ES-I3 (cell line): ENCODE measurements at regions not wholly inside any gene's neighbourhood (a gene's known extent, or its start where the extent isn't known, plus 50 kb on each side); places are given as distances from the start of the nearest gene placed in this dataset.

ENCODE experiments used
- H3K36me3 ChIP-seq: 2 replicates; pipeline ENCODE4 v1.6.1; 2013; ENCODE audit warnings: mild to moderate bottlenecking, low read length, control low read depth, moderate library complexity; ENCODE audit not compliant: insufficient read depth
- H3K4me1 ChIP-seq: 2 replicates; pipeline ENCODE4 v1.6.1; 2013; ENCODE audit warnings: mild to moderate bottlenecking, control low read depth, low read length; ENCODE audit not compliant: insufficient read depth
- H3K9ac ChIP-seq: 2 replicates; pipeline ENCODE4 v1.6.1; 2013; ENCODE audit warnings: low read depth, mild to moderate bottlenecking, low read length, moderate library complexity
- H3K9me3 ChIP-seq: 2 replicates; pipeline ENCODE4 v1.6.1; 2013; ENCODE audit warnings: mild to moderate bottlenecking, low read length, moderate library complexity; ENCODE audit not compliant: control insufficient read depth, insufficient read depth

DNA sequence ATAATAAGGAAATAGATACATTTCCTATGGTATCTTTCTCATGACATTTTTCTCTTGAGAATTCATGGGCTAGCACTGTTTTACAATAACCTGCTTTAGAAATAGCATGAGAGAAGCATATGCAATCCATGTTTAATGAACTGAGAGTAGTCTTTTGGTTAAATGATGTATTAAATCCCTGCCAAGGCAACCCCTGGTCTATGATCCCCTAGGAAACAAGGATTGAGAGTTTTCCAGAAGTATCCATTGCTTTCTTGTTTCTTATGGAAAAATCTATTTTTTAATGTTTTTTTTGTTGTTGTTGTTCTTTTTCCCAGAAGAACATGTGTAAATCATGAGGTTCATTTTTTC, 390.5 kb upstream of the HSF2 start:
- no peak overlapping the region for H3K9ac ChIP-seq
- H3K9me3 ChIP-seq = no peaks in the 10 kb centered on the region
- peaks cover 20% of the 10 kb centered on the region for H3K4me1 ChIP-seq
- no peaks in the 10 kb centered on the region for H3K36me3 ChIP-seq

DNA sequence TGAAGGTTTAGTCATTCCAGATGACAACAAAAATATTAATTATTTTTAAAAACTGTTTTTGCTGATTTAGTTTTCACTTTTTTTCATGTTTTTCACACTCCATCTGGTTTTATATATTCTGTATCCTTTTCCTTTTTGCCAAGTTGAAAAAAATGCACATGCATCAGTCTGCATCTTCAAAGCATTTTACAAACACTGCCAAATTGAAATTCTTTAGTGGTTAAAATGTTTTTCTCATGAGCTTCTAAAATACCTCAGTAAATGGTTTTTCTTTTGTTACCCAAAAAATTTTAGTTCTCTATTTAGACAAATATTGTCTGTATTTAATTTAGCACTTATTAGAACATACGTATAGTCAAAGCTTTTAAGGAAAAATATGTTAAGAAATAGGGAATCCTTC, 386.9 kb upstream of the HSF2 start:
- no peaks in the 10 kb centered on the region for H3K36me3 ChIP-seq
- H3K9me3 ChIP-seq = no peaks in the 10 kb centered on the region
- H3K4me1 ChIP-seq = peaks cover 13% of the 10 kb centered on the region
- H3K9ac ChIP-seq = no peak overlapping the region

DNA sequence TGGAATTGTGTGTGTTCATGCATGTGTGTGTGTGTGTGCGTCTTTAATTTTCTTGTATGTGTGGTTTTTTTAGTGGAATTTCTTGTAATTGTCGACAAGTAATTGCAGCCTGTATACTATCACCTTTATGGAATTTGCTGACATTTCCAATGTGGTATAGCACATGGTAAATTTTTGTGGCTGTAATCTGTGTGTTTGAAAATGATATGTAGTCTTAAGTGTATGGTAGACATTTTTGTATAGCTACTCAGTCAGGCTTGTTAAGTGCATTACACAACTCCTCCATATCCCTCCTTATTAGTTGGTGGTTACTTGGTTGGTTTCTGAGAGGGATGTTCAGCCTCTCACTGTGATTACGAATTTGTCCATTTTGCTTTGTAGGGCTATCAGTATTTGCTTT, 384.5 kb upstream of the HSF2 start:
- H3K9ac ChIP-seq = no peak overlapping the region
- H3K9me3 ChIP-seq = no peaks in the 10 kb centered on the region
- no peaks in the 10 kb centered on the region for H3K36me3 ChIP-seq
- H3K4me1 ChIP-seq = no peaks in the 10 kb centered on the region

DNA sequence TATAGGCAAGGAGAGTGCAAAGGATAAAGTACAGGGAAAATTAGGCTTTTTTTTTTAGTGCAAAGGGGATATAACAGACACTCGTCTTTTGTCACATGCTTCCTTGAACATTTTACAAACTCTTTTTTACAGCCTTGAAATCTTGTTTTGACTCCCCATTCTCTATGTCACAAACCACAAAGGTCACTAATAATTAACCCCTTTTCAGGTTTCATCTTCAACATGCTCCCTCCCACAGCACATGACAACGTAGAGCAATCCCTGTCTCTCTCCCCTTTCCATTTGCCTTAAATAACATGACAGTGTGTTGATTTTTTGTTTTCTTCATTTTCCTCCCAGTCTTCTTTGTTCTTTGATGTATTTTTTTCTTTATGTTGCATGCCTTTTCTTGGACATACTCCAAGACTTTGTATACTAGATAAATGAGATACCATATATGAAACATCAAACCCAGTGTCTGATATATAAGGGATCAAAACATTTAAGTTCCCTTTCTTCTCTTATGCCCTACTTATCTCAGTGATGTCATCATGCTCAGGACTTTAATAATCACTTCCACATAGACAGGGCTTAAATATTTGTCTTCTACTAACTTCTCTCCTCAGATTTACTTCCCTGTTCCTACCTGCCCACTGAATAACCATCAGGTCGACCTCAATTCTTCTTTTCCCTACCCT, 378.7 kb upstream of the HSF2 start:
- Histone ChIP-seq H3K36me3 (no peaks in the 10 kb centered on the region), H3K9ac (no peak overlapping the region), H3K9me3 (no peaks in the 10 kb centered on the region), H3K4me1 (no peaks in the 10 kb centered on the region)

DNA sequence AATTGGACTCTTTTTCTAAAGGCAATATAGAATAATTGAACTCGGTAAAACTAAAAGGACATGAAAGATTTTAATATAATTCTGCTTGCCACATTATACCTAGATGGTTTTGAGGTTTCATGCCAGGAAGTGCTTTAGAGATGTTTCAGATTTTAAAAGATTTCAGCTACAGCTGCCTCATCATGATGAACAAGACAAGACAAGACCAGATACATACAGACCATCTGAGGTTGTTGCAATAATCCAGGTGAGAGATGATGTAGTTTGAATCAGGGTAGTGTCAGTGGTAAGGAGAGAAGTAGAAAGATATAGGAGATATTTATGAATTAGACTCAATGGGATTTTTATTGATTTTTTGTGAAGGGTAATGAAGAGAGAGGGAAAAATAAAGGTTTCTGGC, 374.3 kb upstream of the HSF2 start:
- Histone ChIP-seq H3K36me3 (no peaks in the 10 kb centered on the region), H3K9me3 (no peaks in the 10 kb centered on the region), H3K9ac (no peak overlapping the region), H3K4me1 (no peaks in the 10 kb centered on the region)

DNA sequence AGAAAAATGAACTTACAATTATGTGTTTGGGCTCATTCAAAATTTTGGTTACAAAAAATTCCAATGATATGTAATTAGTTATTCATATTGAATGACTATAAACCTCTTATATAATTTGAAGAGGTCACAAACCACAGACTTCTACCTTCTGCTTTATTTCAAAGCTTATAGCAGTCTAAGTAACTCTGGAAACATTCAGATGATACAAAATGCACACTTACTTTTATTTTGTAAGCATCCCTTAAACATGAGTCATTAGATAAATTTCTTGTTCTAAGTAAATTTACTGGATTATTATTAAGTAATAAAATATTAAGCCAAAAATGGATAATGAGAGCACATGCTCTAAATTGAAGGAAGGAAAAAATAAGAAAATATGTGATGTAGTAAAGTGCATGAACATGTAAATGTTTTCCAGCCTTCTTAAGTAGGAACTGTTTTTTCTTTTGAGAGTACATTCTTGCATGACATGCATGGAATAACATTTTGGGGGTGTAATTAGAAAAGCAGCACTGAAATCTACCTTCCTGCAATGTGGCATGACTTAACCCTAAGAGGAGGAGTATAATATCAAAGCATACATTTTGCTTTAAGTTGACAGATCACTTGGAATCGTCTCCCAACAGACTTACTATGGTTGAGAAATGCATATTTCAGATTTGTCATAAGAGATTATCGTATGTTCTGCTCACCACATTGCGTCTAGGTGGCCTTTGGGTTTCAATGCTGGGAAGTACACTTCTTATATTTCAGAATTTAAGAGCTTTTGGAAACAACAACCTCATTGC, 372.7 kb upstream of the HSF2 start:
- H3K9me3 ChIP-seq = no peaks in the 10 kb centered on the region
- H3K9ac ChIP-seq = no peak overlapping the region

DNA sequence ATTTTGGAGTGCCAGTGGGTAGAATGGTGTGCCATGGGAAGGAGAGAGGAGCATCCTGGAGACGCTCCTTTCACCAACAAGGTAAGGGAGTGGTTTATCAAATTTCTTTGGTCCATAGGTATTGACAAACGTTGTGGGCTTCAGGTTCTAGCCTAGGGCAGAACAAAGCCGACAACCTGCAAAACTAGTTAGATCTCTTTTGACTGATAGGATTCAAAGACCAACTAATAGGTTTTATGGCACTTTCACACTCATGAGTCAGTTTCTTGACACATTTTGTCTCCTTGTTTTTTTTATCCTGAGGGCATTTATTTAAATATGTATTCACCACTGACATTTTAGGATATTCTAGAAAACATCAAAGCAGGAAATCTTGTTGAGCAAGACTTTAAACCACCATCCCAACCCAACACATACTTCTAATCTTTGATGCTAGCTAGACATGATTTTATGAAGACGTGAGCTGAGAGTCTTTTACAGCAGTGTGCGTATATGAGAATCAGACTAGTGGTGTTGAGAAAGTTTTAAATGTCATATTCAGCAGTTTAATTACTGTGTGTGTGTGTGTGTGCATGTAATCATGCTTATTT, 370.4 kb upstream of the HSF2 start:
- H3K9ac ChIP-seq = no peak overlapping the region
- H3K4me1 ChIP-seq = peaks cover 3% of the 10 kb centered on the region; the same call in 1 of the 2 replicates
- no peaks in the 10 kb centered on the region for H3K36me3 ChIP-seq
- H3K9me3 ChIP-seq = no peaks in the 10 kb centered on the region

More for the DNA sequence above, 372.7 kb upstream of the HSF2 start:
- no peaks in the 10 kb centered on the region for H3K36me3 ChIP-seq
- no peaks in the 10 kb centered on the region for H3K4me1 ChIP-seq

DNA sequence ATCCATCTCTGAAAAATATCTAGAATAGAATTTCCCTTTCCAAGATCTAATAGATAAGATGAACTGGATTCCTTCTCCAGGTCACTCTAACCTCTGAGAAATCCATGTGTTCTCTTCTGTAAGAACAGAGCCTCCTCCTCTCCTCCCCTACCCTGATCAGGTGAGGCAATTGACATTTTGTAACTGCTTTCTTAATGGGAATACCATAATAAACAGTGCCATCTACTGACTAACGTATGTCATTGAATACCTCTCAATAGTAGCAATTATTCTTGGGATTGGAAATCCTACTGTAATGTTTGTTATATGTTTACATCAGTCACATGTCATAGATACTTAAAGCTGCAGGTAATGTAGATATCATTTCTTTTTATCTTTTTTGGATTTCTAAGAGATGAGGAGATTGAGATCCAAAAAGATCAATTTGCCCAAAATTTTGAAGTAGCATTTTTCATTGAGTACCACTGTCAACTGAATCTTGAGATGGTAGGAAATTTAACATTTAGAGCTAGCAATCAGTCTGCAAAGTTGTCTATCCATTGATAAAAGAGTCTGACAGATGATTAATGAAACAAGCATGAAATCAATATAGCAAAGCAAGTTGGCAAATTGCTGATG, 365.8 kb upstream of the HSF2 start:
- peaks cover 3% of the 10 kb centered on the region; the same call in 1 of the 2 replicates for H3K4me1 ChIP-seq
- H3K9me3 ChIP-seq = no peaks in the 10 kb centered on the region
- H3K36me3 ChIP-seq = no peaks in the 10 kb centered on the region
- no peak overlapping the region for H3K9ac ChIP-seq

DNA sequence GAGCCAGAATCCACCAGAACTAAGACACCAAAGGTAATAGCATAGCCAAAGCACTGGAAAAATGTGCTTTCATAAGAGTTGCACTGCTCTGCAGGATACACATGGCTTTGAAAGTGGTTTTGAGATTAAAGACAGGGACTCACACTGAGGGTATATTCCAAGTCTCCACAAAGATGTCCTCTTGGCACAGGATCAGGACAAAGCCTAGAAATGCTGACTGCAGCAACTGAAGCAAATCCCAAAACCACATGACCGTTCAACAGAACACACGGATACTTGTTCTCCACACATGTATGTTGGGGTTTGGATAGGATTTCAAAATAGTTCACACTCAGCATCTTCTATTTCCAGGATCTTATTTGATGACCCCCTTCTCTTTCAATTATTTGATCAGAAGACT, 364.3 kb upstream of the HSF2 start:
- no peaks in the 10 kb centered on the region for H3K36me3 ChIP-seq
- peaks cover 3% of the 10 kb centered on the region; the same call in 1 of the 2 replicates for H3K4me1 ChIP-seq
- no peaks in the 10 kb centered on the region; the same call in 1 of the 2 replicates for H3K9me3 ChIP-seq
- no peak overlapping the region for H3K9ac ChIP-seq

DNA sequence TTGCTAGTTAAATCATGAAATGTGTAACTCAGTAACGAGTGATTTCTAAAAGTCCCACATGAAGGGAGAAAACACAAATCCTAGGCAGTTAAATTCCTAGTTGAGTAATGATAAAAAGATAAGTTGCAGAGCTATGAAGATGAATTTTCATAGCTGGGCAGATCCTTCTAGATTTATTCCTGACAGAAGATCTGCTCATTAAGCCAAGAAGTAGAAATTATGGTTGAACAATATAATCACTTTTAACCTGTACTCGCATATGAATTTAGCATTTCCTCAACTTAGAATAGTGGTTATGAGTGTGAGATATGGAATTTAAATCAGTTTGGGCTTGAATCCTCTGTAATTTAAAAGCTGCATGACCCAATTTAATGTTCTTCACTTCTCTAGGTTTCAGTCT, 359.2 kb upstream of the HSF2 start:
- Histone ChIP-seq H3K4me1 (no peaks in the 10 kb centered on the region), H3K9me3 (no peaks in the 10 kb centered on the region; the same call in 1 of the 2 replicates), H3K9ac (no peak overlapping the region), H3K36me3 (no peaks in the 10 kb centered on the region; the same call in 1 of the 2 replicates)

DNA sequence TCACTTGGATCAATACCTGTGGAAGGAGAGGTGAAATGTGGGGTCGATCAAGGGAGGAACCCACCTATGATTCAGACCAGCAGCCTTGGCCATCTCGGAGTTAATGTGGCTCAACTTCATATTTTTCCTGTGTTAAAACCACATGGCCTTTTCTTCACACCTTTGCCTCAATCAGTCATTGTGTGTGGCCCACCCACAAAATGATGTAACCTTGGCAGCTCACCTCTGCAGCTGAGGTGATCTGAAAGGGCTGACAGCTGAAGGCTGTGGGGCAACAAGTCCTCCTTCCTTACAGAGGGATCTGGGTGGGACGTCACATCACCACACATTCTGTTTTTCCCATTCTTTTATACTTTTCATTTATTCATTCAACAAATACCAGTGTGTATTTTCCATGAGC, 357.1 kb upstream of the HSF2 start:
- Histone ChIP-seq H3K4me1 (no peaks in the 10 kb centered on the region), H3K36me3 (no peaks in the 10 kb centered on the region; the same call in 1 of the 2 replicates)

DNA sequence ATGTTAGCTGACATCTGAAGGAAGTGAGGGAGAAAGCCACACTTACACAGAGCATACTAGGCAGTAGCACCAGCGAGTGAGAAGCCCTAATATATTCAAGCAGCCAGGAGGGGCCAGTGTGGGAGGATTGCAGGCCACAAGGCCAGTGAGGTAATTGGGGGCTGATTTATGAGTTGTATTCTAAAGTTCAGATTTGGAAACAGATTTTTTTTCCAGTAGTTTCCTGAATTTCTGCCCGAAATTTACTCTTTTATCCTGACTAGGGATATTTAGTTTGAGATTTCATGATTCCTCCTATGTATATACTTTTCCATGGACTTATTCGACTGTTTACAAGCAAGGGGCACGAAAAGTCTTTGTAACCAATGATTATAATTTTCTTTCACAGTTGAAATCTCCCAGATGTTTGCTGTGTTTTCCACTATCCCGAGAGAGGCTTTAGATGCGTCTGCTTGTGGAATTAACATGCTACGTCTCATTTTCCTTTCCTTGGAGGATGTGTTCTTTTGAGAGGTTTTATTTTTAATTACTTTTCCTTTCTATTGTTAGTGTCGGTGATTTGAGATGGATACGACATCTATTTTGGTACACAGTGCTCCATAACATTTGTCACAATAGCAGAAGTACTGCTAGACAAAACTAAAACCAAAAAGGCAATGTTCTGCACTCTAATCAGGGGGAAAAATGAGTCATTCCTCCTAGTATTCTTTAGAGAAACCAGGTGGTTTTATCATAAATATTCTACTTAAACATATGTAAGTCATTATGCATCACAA, 356.3 kb upstream of the HSF2 start:
- Histone ChIP-seq H3K4me1 (no peaks in the 10 kb centered on the region), H3K9me3 (no peaks in the 10 kb centered on the region; the same call in 1 of the 2 replicates), H3K36me3 (no peaks in the 10 kb centered on the region; the same call in 1 of the 2 replicates), H3K9ac (no peak overlapping the region)

More for the DNA sequence above, 357.1 kb upstream of the HSF2 start:
- Histone ChIP-seq H3K9me3 (no peaks in the 10 kb centered on the region; the same call in 1 of the 2 replicates), H3K9ac (no peak overlapping the region)

DNA sequence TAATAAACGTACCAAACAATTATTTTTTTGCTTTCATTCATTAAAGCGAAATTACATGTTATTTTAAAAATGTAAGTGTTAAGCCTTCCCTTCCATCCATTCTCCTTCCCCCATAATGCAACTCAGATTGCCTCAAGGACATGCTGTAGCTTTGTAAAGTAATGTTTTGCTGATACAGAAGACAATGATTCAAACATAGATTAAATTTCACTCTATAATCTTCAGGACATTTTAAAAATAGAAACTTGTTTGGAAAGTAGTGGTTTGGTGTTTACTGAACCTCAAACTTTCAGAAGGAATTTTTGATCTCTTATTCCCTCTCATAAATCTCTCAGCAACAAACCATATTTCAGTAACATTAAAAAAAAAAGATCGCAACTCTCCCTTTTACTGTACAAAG, 350.9 kb upstream of the HSF2 start:
- Histone ChIP-seq H3K36me3 (no peaks in the 10 kb centered on the region; the same call in 1 of the 2 replicates), H3K4me1 (no peaks in the 10 kb centered on the region), H3K9me3 (no peaks in the 10 kb centered on the region), H3K9ac (no peak overlapping the region)

DNA sequence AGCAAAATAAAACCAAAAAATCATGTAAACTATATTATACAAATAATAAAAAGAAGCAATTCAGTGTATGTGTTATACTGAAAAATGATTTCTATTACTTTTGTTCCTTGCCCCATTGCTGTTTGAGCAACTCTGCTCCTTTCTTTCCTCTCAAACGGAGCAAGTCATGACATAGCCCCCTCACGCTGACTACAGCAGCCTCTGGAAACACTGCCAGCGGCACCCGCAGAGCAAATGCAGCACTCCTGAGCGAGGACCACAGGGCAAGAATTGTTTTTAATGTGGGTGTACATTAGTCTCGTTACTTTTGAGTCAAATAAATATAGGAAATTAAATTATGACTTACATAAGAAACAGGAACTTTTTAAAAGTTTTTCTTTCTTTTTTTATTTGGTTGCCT, 350.1 kb upstream of the HSF2 start:
- no peak overlapping the region; the same call in 1 of the 2 replicates for H3K9ac ChIP-seq
- H3K9me3 ChIP-seq = no peaks in the 10 kb centered on the region
- no peaks in the 10 kb centered on the region for H3K4me1 ChIP-seq

More for the DNA sequence above, 350.1 kb upstream of the HSF2 start:
- no peaks in the 10 kb centered on the region for H3K36me3 ChIP-seq
